22Rv1 (cell line): ENCODE measurements at regions not wholly inside any gene's neighbourhood (a gene's known extent, or its start where the extent isn't known, plus 50 kb on each side); places are given as distances from the start of the nearest gene placed in this dataset.

Experiments
- CTCF ChIP-seq: fragments of 450-650 bp; IDR thresholded peaks from 2 replicates; pipeline ENCODE4 v1.5.1; 2017; ENCODE audit warnings: mild to moderate bottlenecking
- ZFX ChIP-seq: fragments of 450-650 bp; IDR thresholded peaks from 2 replicates; pipeline ENCODE4 v1.6.1; 2017; ENCODE audit warnings: antibody characterized with exemption, borderline replicate concordance

- TF ChIP-seq CTCF = no peak
- no peak for TF ChIP-seq ZFX
These were observed 279.5 kb downstream of the POU4F1 start for GRCh38 chr13:78323848-78324247.
